ENCODE measurements at regions not wholly inside any gene's neighbourhood (a gene's known extent, or its start where the extent isn't known, plus 50 kb on each side); places are given as distances from the start of the nearest gene placed in this dataset.

DNA sequence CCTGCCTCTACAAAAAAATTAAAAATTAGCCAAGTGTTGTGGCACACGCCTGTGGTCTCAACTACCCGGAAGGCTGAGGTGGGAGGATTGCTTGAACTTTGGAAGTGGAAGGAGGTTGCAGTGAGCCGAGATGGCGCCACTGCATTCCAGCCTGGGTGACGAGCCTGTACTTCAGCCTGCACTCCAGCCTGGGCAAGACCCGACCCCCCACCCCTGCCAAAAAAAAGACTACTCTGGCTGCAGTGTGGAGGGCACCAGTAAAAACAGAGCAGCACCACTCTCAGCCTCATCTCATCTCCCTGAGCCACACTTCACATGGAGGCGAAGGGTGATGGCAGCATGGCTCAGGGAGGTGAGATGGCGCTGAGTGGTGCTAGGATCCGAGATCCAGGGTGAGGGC, 50.3 kb upstream of the THY1 start:
- Histone ChIP-seq H3K27me3 (ENCODE audit: insufficient read depth, insufficient read length) (no peaks in the 10 kb centered on the region), H3K9ac (ENCODE audit: insufficient read length, low read depth) (no peak overlapping the region)

DNA sequence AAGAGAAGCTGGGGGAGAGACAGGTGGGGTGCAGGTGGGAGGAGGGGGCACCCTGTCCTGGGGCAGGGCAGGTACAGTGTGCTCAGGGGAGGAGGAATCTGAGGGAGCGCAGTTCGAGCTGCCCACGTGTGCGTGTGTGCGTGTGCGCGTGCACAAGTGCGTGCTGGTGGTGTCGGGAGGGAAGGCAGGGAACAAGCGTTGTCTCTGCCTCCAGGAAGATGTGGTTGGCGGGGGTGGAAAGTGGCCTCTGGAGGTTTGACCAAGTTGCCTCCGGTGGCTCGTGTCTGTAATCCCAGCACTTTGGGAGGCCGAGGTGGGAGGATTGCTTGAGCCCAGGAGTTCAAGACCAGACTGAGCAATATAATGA, 49.9 kb upstream of the THY1 start:
- Histone ChIP-seq H3K4me1 (ENCODE audit: insufficient read depth, insufficient read length) (peaks cover 14% of the 10 kb centered on the region), H3K27me3 (ENCODE audit: insufficient read depth, insufficient read length) (no peaks in the 10 kb centered on the region), H3K9me3 (ENCODE audit: insufficient read depth, low read length) (no peaks in the 10 kb centered on the region), H3K36me3 (ENCODE audit: insufficient read depth, insufficient read length, low read length) (no peaks in the 10 kb centered on the region), H3K9ac (ENCODE audit: insufficient read length, low read depth) (no peak overlapping the region), H3K4me3 (ENCODE audit: insufficient read length, low read depth) (no peak overlapping the region)
- TF ChIP-seq YY1 (IDR thresholded peaks at IDR 0.05; ENCODE audit: insufficient read depth, insufficient read length) (no peak), ZNF274 (IDR thresholded peaks at IDR 0.05; ENCODE audit: low read depth, low read length) (no peak), SUZ12 (IDR thresholded peaks at IDR 0.05; ENCODE audit: extremely low read depth, insufficient read depth, insufficient read length) (no peak)
- no peak for DNase-seq (ENCODE audit: low read depth, low spot score)

More for the DNA sequence above, 50.3 kb upstream of the THY1 start:
- peaks cover 14% of the 10 kb centered on the region for H3K4me1 ChIP-seq (ENCODE audit: insufficient read depth, insufficient read length)
- DNase-seq (ENCODE audit: low read depth, low spot score), result no peak
- TF ChIP-seq ZNF274 (IDR thresholded peaks at IDR 0.05; ENCODE audit: low read depth, low read length) (no peak), SUZ12 (IDR thresholded peaks at IDR 0.05; ENCODE audit: extremely low read depth, insufficient read depth, insufficient read length) (no peak), YY1 (IDR thresholded peaks at IDR 0.05; ENCODE audit: insufficient read depth, insufficient read length) (no peak)
- H3K9me3 ChIP-seq (ENCODE audit: insufficient read depth, low read length), result no peaks in the 10 kb centered on the region
- H3K36me3 ChIP-seq (ENCODE audit: insufficient read depth, insufficient read length, low read length), result no peaks in the 10 kb centered on the region
- H3K4me3 ChIP-seq (ENCODE audit: insufficient read length, low read depth), result no peak overlapping the region

All from NT2/D1 (cell line).